ENCODE measurements at regions not wholly inside any gene's neighbourhood (a gene's known extent, or its start where the extent isn't known, plus 50 kb on each side); places are given as distances from the start of the nearest gene placed in this dataset.

DNA sequence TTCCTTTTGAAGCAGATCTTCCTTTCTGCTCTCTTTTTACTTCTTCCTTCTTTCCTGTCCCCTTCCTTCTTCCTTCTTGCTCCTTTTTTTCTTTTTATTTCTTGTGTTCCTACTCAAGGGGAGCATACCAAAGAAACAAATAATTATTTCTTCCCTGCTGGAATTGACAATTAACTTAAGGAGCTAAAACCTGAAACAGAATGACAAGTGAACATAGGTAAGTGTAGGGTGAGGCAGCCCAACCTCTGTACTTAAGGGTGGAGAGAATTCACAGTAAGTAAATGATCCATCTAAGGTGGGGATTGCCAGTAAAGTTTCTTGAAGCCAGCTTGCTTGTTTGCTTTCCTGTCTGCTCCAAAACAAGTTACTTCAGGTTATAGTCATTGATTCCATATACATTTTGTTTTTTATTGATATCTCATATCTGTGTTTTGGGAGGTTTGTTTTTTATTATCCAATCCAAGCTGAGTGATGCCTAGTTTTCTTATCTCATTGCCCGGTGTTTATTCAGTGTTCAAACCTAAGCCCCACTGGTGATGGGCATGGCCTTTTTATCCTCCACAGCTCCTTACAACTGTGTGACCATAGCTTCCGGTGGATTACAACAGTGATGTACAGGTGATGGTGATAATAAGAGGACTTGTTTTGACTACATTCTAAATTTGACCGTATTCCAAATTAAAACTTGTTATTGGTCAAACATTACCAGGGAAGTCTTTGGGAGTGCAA is 133.2 kb upstream of the IVNS1ABP start:
- H3K27ac ChIP-seq (ENCODE audit: low read depth, low read length), result no peak overlapping the region
- H3K36me3 ChIP-seq (ENCODE audit: control insufficient read depth in 5 of 5, insufficient read depth in 5 of 5, low read length in 5 of 5), result no peaks in the 10 kb centered on the region
- H3K4me1 ChIP-seq (ENCODE audit: control insufficient read depth in 5 of 5, insufficient read depth in 5 of 5, low read length in 5 of 5), result no peaks in the 10 kb centered on the region
- no peak overlapping the region for H3K9ac ChIP-seq (ENCODE audit: low read length in 5 of 5)
- no peak overlapping the region for H3K4me3 ChIP-seq (ENCODE audit: low read depth in 1 of 5, low read length in 5 of 5)
- H3K9me3 ChIP-seq (ENCODE audit: control insufficient read depth in 5 of 5, low read length in 5 of 5), result no peaks in the 10 kb centered on the region
- H3K27me3 ChIP-seq (ENCODE audit: control insufficient read depth in 5 of 5, insufficient read depth in 4 of 5, low read length in 5 of 5), result no peaks in the 10 kb centered on the region

DNA sequence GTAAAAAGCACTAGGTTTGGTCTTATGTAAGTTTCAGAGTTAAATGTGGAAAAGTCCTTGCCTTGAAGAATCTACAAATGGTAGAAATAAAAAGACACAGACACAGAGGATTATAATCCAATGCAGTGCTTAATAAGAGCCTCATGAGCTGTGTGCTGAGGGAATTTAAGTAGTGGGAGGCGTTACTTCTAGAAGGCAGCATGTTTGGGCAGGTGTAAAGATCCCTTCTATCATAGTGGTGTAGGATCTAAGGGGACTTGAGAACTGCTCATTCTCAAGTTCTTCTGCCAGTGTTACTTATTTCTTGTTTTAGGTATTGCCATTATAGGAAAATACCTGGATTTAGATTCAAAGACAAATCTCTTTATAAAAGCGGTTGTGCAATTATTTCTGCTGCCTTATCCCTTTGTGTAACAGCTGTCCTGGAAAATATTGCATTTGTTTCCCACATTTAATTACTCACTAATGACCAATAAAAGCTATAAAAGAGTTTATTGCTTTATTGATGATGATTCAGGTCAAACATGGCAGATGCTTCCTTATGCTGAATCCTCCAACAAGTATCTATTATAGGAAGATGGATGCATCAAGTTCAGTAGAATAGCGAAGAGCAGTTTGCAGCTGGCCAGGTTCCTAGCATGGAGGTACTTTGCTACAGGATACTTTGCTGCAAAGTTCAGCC is 132.5 kb upstream of the IVNS1ABP start:
- H3K9ac ChIP-seq (ENCODE audit: low read length in 5 of 5), result no peak overlapping the region
- H3K4me1 ChIP-seq (ENCODE audit: control insufficient read depth in 5 of 5, insufficient read depth in 5 of 5, low read length in 5 of 5), result no peaks in the 10 kb centered on the region
- H3K36me3 ChIP-seq (ENCODE audit: control insufficient read depth in 5 of 5, insufficient read depth in 5 of 5, low read length in 5 of 5), result no peaks in the 10 kb centered on the region
- no peaks in the 10 kb centered on the region for H3K27me3 ChIP-seq (ENCODE audit: control insufficient read depth in 5 of 5, insufficient read depth in 4 of 5, low read length in 5 of 5)
- H3K9me3 ChIP-seq (ENCODE audit: control insufficient read depth in 5 of 5, low read length in 5 of 5), result no peaks in the 10 kb centered on the region
- no peak overlapping the region for H3K4me3 ChIP-seq (ENCODE audit: low read depth in 1 of 5, low read length in 5 of 5)
- no peak overlapping the region for H3K27ac ChIP-seq (ENCODE audit: low read depth, low read length)

DNA sequence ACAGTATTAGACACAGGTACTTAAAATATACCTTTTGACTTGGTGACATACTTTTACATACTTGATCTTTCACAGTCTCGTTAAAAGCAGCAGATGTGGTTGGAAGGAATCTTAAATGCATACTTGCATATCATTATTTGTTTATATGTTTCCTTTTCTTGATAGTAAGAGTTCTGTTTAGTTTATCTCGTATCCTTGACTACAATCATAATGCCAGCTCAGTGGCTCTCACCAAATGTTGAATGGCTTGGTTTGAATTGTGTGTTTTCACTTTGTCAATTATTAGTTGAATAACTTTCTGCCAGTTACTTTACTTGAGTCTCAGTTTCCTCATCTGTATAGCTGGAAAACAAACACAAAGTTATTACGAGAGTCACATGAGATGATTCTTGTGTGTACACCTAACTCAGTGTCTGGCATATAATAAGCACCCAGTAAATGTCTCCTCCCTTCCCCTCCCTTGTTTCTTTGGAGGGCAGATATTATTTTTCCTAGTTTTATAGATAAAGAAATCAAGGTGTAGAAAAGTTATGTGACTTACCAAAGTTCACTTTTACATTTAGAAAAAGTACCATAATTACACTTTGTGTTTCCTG is 131.6 kb upstream of the IVNS1ABP start:
- H3K27me3 ChIP-seq (ENCODE audit: control insufficient read depth in 5 of 5, insufficient read depth in 4 of 5, low read length in 5 of 5), result no peaks in the 10 kb centered on the region
- no peak overlapping the region for H3K27ac ChIP-seq (ENCODE audit: low read depth, low read length)
- no peak overlapping the region for H3K9ac ChIP-seq (ENCODE audit: low read length in 5 of 5)
- H3K36me3 ChIP-seq (ENCODE audit: control insufficient read depth in 5 of 5, insufficient read depth in 5 of 5, low read length in 5 of 5), result no peaks in the 10 kb centered on the region
- H3K4me1 ChIP-seq (ENCODE audit: control insufficient read depth in 5 of 5, insufficient read depth in 5 of 5, low read length in 5 of 5), result no peaks in the 10 kb centered on the region
- no peak overlapping the region for H3K4me3 ChIP-seq (ENCODE audit: low read depth in 1 of 5, low read length in 5 of 5)
- H3K9me3 ChIP-seq (ENCODE audit: control insufficient read depth in 5 of 5, low read length in 5 of 5), result no peaks in the 10 kb centered on the region

DNA sequence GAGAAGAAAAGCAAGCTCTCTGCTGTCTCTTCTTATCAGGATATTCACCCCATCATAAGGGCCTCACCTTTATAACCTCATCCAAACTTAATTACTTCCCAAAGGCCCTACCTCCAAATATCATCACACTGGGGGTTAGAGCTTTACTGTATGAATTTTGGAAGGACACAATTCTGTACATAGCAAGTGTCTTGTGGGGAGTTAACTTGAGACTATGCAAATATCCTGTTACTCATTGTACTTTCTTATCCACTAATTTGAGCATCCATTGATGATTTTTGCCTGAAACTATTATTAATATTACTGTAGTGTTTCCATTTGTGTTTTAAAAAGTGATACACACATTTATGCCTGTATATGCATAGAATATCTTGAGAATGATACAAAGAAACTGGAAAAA is 129.1 kb upstream of the IVNS1ABP start:
- Histone ChIP-seq H3K27me3 (ENCODE audit: control insufficient read depth in 5 of 5, insufficient read depth in 4 of 5, low read length in 5 of 5) (no peaks in the 10 kb centered on the region), H3K27ac (ENCODE audit: low read depth, low read length) (no peak overlapping the region), H3K9me3 (ENCODE audit: control insufficient read depth in 5 of 5, low read length in 5 of 5) (no peaks in the 10 kb centered on the region), H3K36me3 (ENCODE audit: control insufficient read depth in 5 of 5, insufficient read depth in 5 of 5, low read length in 5 of 5) (no peaks in the 10 kb centered on the region), H3K4me1 (ENCODE audit: control insufficient read depth in 5 of 5, insufficient read depth in 5 of 5, low read length in 5 of 5) (peaks cover 0 to 3% (median 0%) of the 10 kb centered on the region in 5 donors), H3K9ac (ENCODE audit: low read length in 5 of 5) (no peak overlapping the region), H3K4me3 (ENCODE audit: low read depth in 1 of 5, low read length in 5 of 5) (no peak overlapping the region)

DNA sequence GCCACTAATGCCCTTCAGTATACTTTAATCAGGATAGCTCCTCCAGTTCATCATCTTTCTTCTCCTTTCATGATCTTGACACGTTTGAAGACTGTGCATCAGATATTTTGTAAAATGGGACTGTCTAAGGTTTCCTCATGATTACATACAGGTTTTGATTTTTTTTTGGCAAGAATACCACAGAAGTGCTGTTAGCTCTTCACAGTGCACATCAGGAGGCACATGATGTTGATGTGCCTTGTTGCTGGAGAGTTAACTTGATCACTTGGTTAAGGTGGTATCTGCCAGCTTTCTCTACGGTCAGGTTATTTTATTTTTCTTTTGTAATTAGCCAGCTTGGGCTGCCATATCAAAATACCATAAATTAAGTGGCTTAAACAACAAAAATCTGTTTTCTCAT is 128.6 kb upstream of the IVNS1ABP start:
- Histone ChIP-seq H3K9ac (ENCODE audit: low read length in 5 of 5) (no peak overlapping the region), H3K27me3 (ENCODE audit: control insufficient read depth in 5 of 5, insufficient read depth in 4 of 5, low read length in 5 of 5) (no peaks in the 10 kb centered on the region), H3K9me3 (ENCODE audit: control insufficient read depth in 5 of 5, low read length in 5 of 5) (no peaks in the 10 kb centered on the region), H3K4me1 (ENCODE audit: control insufficient read depth in 5 of 5, insufficient read depth in 5 of 5, low read length in 5 of 5) (peaks cover 0 to 3% (median 0%) of the 10 kb centered on the region in 5 donors), H3K27ac (ENCODE audit: low read depth, low read length) (no peak overlapping the region), H3K4me3 (ENCODE audit: low read depth in 1 of 5, low read length in 5 of 5) (no peak overlapping the region), H3K36me3 (ENCODE audit: control insufficient read depth in 5 of 5, insufficient read depth in 5 of 5, low read length in 5 of 5) (no peaks in the 10 kb centered on the region)

DNA sequence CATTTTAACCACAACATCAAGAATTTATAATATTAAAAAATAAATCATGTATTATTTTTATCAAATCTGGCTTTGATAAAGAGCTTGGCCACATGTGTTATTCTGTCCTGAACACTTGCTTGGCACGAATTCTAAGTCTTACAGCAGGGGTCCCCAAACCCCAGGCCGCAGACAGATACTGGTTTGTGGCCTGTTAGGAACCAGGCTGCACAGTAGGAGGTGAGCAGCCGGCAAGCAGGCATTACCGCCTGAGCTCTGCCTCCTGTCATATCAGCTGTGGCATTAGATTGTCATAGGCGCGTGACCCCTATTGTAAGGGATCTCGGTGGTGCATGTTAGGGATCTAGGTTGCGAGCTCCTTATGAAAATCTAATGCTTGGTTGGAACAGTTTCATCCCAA is 127.6 kb upstream of the IVNS1ABP start:
- no peaks in the 10 kb centered on the region for H3K9me3 ChIP-seq (ENCODE audit: control insufficient read depth in 5 of 5, low read length in 5 of 5)
- H3K27me3 ChIP-seq (ENCODE audit: control insufficient read depth in 5 of 5, insufficient read depth in 4 of 5, low read length in 5 of 5), result no peaks in the 10 kb centered on the region
- H3K4me3 ChIP-seq (ENCODE audit: low read depth in 1 of 5, low read length in 5 of 5), result no peak overlapping the region
- no peaks in the 10 kb centered on the region for H3K36me3 ChIP-seq (ENCODE audit: control insufficient read depth in 5 of 5, insufficient read depth in 5 of 5, low read length in 5 of 5)
- no peak overlapping the region for H3K27ac ChIP-seq (ENCODE audit: low read depth, low read length)
- no peak overlapping the region for H3K9ac ChIP-seq (ENCODE audit: low read length in 5 of 5)
- peaks cover 0 to 4% (median 0%) of the 10 kb centered on the region in 5 donors for H3K4me1 ChIP-seq (ENCODE audit: control insufficient read depth in 5 of 5, insufficient read depth in 5 of 5, low read length in 5 of 5)

DNA sequence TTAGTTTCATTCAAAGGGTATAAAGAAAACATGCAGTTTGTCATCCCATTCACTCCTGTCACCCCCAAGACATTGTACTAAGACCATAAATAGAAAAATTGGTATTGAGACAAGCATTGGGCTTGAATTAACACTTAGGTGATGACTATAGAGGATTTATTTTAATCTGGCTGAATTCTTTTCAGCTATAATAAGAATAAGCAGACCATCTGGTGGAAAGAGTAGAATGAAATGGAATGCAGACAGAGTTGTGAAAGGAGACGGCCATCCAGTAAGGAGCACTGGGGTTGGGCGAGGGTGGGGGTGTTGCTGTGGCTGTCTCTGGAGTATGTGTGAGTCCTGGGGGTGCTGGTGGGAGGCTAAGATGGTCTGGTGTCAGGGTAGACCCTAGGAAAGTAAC is 125.0 kb upstream of the IVNS1ABP start:
- H3K4me1 ChIP-seq (ENCODE audit: control insufficient read depth in 5 of 5, insufficient read depth in 5 of 5, low read length in 5 of 5), result peaks cover 0 to 9% (median 0%) of the 10 kb centered on the region in 5 donors
- no peak overlapping the region for H3K4me3 ChIP-seq (ENCODE audit: low read depth in 1 of 5, low read length in 5 of 5)
- no peaks in the 10 kb centered on the region for H3K27me3 ChIP-seq (ENCODE audit: control insufficient read depth in 5 of 5, insufficient read depth in 4 of 5, low read length in 5 of 5)
- H3K27ac ChIP-seq (ENCODE audit: low read depth, low read length), result no peak overlapping the region
- no peaks in the 10 kb centered on the region for H3K36me3 ChIP-seq (ENCODE audit: control insufficient read depth in 5 of 5, insufficient read depth in 5 of 5, low read length in 5 of 5)
- H3K9ac ChIP-seq (ENCODE audit: low read length in 5 of 5), result no peak overlapping the region
- no peaks in the 10 kb centered on the region for H3K9me3 ChIP-seq (ENCODE audit: control insufficient read depth in 5 of 5, low read length in 5 of 5)

DNA sequence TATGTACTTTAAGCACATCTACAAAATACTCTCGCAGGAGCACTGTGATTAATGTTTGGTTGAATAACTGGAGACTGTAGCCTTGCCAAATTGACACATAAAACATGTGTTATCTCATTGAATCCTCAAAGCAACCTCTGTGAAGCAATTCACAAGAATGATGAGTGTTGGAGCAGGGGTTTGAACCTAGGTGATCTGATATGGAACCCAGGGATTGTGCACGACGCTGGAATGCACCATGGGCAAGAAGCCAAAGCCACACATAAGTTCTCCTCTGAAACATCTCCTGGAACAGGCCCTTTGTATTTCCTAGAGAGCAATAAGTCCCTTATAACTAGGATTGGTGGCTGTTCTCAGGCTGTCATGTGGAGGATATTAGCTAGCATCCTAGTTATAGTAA is 124.6 kb upstream of the IVNS1ABP start:
- Histone ChIP-seq H3K4me1 (ENCODE audit: control insufficient read depth in 5 of 5, insufficient read depth in 5 of 5, low read length in 5 of 5) (peaks cover 0 to 9% (median 0%) of the 10 kb centered on the region in 5 donors), H3K27me3 (ENCODE audit: control insufficient read depth in 5 of 5, insufficient read depth in 4 of 5, low read length in 5 of 5) (no peaks in the 10 kb centered on the region), H3K36me3 (ENCODE audit: control insufficient read depth in 5 of 5, insufficient read depth in 5 of 5, low read length in 5 of 5) (no peaks in the 10 kb centered on the region), H3K9me3 (ENCODE audit: control insufficient read depth in 5 of 5, low read length in 5 of 5) (no peaks in the 10 kb centered on the region), H3K9ac (ENCODE audit: low read length in 5 of 5) (no peak overlapping the region), H3K27ac (ENCODE audit: low read depth, low read length) (no peak overlapping the region), H3K4me3 (ENCODE audit: low read depth in 1 of 5, low read length in 5 of 5) (no peak overlapping the region)

DNA sequence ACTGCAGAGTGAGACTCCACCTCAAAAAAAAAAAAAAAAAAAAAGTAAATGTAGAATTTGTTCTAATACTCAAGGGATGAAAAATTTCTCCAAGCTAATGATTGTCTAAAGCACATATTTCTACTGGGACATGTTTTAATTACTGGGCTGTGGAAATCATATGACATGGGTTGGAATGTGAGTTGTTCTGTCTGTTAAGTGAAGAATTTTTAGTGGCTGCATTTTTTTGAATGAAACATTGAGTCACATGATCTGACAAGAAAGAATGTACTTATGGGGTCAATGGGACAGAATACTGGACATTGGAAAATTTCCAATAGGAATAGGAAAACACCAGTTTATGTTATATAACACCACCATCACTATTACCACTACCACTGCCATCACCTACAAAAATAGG is 123.8 kb upstream of the IVNS1ABP start:
- Histone ChIP-seq H3K9ac (ENCODE audit: low read length in 5 of 5) (no peak overlapping the region), H3K4me3 (ENCODE audit: low read depth in 1 of 5, low read length in 5 of 5) (no peak overlapping the region), H3K27me3 (ENCODE audit: control insufficient read depth in 5 of 5, insufficient read depth in 4 of 5, low read length in 5 of 5) (no peaks in the 10 kb centered on the region), H3K4me1 (ENCODE audit: control insufficient read depth in 5 of 5, insufficient read depth in 5 of 5, low read length in 5 of 5) (peaks cover 0 to 9% (median 0%) of the 10 kb centered on the region in 5 donors), H3K36me3 (ENCODE audit: control insufficient read depth in 5 of 5, insufficient read depth in 5 of 5, low read length in 5 of 5) (no peaks in the 10 kb centered on the region), H3K9me3 (ENCODE audit: control insufficient read depth in 5 of 5, low read length in 5 of 5) (no peaks in the 10 kb centered on the region), H3K27ac (ENCODE audit: low read depth, low read length) (no peak overlapping the region)

DNA sequence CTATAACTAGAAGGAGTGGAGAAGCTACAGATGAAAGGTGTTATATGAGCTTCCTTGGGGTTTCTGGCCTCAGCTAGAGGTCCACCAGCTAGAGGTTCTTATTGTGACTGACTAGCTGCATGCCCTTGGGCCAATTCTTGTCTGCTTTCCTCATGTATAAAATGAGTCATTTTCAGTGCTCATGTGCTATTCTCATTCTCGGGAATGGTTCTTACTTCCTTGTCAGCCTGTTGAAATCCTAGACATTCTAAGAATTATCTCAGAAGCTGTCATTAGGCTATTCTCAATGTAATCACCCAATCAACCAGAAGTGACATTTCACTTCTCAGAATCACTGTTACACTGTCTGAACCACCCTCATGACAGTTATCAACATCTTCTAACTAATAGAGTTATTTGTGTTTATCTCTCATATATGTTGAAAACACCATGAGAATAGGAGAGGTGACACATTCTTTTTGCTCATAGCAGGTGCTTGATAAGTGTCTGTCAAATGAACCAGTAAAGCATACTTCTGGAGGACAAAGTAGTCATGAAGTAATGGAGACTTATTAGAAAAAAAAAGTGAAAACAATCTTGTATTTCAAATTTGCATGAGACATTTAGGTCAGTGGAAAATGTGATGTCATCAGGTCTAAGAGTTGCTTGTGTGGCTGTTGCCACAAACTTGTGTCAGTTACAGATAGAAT is 122.8 kb upstream of the IVNS1ABP start:
- Histone ChIP-seq H3K4me3 (ENCODE audit: low read depth in 1 of 5, low read length in 5 of 5) (no peak overlapping the region), H3K27ac (ENCODE audit: low read depth, low read length) (no peak overlapping the region), H3K36me3 (ENCODE audit: control insufficient read depth in 5 of 5, insufficient read depth in 5 of 5, low read length in 5 of 5) (no peaks in the 10 kb centered on the region), H3K9me3 (ENCODE audit: control insufficient read depth in 5 of 5, low read length in 5 of 5) (no peaks in the 10 kb centered on the region), H3K4me1 (ENCODE audit: control insufficient read depth in 5 of 5, insufficient read depth in 5 of 5, low read length in 5 of 5) (peaks cover 0 to 9% (median 0%) of the 10 kb centered on the region in 5 donors), H3K9ac (ENCODE audit: low read length in 5 of 5) (no peak overlapping the region), H3K27me3 (ENCODE audit: control insufficient read depth in 5 of 5, insufficient read depth in 4 of 5, low read length in 5 of 5) (no peaks in the 10 kb centered on the region)
